Loucy (cell line): ENCODE measurements at regions not wholly inside any gene's neighbourhood (a gene's known extent, or its start where the extent isn't known, plus 50 kb on each side); places are given as distances from the start of the nearest gene placed in this dataset.

Source experiments
- CTCF ChIP-seq: fragments of 200-600 bp; sonication (generic); conservative IDR thresholded peaks from 2 replicates; pipeline ENCODE4 v1.5.1; 2014; ENCODE audit warnings: mild to moderate bottlenecking, antibody characterized with exemption, low read length
- EZH2phosphoT487 ChIP-seq: fragments of 200-600 bp; IDR thresholded peaks from 2 replicates; pipeline ENCODE4 v1.6.1; 2018; ENCODE audit warnings: antibody characterized with exemption, mild to moderate bottlenecking, moderate library complexity, borderline replicate concordance

GRCh38 chr6:105681061-105681460, 278.2 kb upstream of the PREP start:
- TF ChIP-seq CTCF (no peak), EZH2phosphoT487 (no peak)
